ENCODE measurements at regions not wholly inside any gene's neighbourhood (a gene's known extent, or its start where the extent isn't known, plus 50 kb on each side); places are given as distances from the start of the nearest gene placed in this dataset.

- TF ChIP-seq CTCF (IDR thresholded peaks at IDR 0.05; ENCODE audit: low read depth, low read length) (no peak), EZH2phosphoT487 (IDR thresholded peaks at IDR 0.05; ENCODE audit: low read depth) (no peak)
Observed at GRCh38 chr13:33911521-33911920, 93.6 kb downstream of the RFC3 start.

Data from OCI-LY3 (cell line).